ENCODE measurements at regions not wholly inside any gene's neighbourhood (a gene's known extent, or its start where the extent isn't known, plus 50 kb on each side); places are given as distances from the start of the nearest gene placed in this dataset. TPM values are rescaled to one million over a fixed set of nuclear protein-coding genes. Genes with fewer than 3 reads are reported as not detected.

DNA sequence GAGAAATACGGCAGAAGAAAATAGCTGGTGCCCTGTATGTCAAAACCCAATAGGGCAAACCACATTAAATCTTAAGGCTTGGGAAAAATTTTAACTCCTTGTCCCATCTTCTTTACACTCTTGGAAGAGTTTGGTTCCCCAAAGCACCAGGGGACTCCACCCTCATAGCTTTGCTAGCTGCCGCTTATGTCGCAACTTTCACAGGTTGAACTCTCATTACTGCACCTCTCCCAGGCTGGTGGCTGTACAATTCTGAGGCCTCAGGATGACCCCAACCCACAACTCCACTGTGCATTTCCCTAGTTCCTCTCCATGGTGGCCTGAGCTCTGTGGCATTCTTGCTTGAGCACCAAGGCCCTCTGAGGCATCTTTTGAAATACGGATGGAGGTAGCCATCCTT, 1478.8 kb downstream of the FAM133A start:
- H4K20me1 ChIP-seq (ENCODE audit: insufficient read depth, low read length), result no peaks in the 10 kb centered on the region
- no peaks in the 10 kb centered on the region for H3K4me1 ChIP-seq (ENCODE audit: insufficient read depth, low read length)
- no peak overlapping the region for H2AFZ ChIP-seq (ENCODE audit: low read length)
- no peaks in the 10 kb centered on the region for H3K36me3 ChIP-seq (ENCODE audit: insufficient read depth, low read length)
- H3K4me3 ChIP-seq (ENCODE audit: insufficient read depth, low read length), result no peak overlapping the region
- TF ChIP-seq, protein P1, sequence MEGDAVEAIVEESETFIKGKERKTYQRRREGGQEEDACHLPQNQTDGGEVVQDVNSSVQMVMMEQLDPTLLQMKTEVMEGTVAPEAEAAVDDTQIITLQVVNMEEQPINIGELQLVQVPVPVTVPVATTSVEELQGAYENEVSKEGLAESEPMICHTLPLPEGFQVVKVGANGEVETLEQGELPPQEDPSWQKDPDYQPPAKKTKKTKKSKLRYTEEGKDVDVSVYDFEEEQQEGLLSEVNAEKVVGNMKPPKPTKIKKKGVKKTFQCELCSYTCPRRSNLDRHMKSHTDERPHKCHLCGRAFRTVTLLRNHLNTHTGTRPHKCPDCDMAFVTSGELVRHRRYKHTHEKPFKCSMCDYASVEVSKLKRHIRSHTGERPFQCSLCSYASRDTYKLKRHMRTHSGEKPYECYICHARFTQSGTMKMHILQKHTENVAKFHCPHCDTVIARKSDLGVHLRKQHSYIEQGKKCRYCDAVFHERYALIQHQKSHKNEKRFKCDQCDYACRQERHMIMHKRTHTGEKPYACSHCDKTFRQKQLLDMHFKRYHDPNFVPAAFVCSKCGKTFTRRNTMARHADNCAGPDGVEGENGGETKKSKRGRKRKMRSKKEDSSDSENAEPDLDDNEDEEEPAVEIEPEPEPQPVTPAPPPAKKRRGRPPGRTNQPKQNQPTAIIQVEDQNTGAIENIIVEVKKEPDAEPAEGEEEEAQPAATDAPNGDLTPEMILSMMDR (IDR thresholded peaks at IDR 0.05; ENCODE audit: extremely low read depth, low read depth, low read length), result no peak
- no peak overlapping the region for H3K4me2 ChIP-seq (ENCODE audit: insufficient read depth, low read length)
- no peaks in the 10 kb centered on the region for H3K9me3 ChIP-seq (ENCODE audit: low read depth, low read length)
- no peak overlapping the region for H3K27ac ChIP-seq (ENCODE audit: low read depth, low read length)
- DNase-seq (ENCODE audit: insufficient read length, low spot score, missing footprints), result no peak
- no peaks in the 10 kb centered on the region for H3K27me3 ChIP-seq (ENCODE audit: insufficient read depth, low read length)
- no peaks in the 10 kb centered on the region for H3K79me2 ChIP-seq (ENCODE audit: insufficient read depth, low read length)

DNA sequence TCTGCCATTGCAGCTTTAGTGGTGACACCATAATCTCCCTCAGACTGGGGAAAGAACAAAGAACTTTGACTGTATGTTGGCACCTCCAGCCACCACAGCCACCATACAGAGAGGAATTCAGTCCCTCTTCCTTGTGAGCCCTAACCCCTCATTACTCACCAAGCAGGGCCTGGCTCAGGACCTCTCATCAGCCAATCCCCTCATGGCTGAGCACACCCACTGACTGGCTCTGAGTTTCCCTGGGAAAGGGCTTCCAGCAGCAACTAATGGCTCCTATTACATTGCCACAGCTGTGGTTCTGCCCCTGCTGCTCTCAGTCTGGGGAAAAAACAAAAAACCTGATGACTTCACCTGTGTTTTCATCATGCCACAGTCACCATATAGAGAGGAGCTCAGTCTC, 1482.6 kb downstream of the FAM133A start:
- no peak for DNase-seq (ENCODE audit: insufficient read length, low spot score, missing footprints)
- TF ChIP-seq, protein P1 (IDR thresholded peaks at IDR 0.05; ENCODE audit: extremely low read depth, low read depth, low read length), result no peak
- no peaks in the 10 kb centered on the region for H3K4me1 ChIP-seq (ENCODE audit: insufficient read depth, low read length)
- H3K4me3 ChIP-seq (ENCODE audit: insufficient read depth, low read length), result no peak overlapping the region
- no peak overlapping the region for H3K27ac ChIP-seq (ENCODE audit: low read depth, low read length)
- no peaks in the 10 kb centered on the region for H3K79me2 ChIP-seq (ENCODE audit: insufficient read depth, low read length)
- no peaks in the 10 kb centered on the region for H4K20me1 ChIP-seq (ENCODE audit: insufficient read depth, low read length)
- H3K9me3 ChIP-seq (ENCODE audit: low read depth, low read length), result no peaks in the 10 kb centered on the region
- no peaks in the 10 kb centered on the region for H3K36me3 ChIP-seq (ENCODE audit: insufficient read depth, low read length)
- H3K4me2 ChIP-seq (ENCODE audit: insufficient read depth, low read length), result no peak overlapping the region
- H2AFZ ChIP-seq (ENCODE audit: low read length), result no peak overlapping the region
- H3K27me3 ChIP-seq (ENCODE audit: insufficient read depth, low read length), result no peaks in the 10 kb centered on the region

Small RNAs in the stretch of these regions (small RNA-seq; reads per million reads assigned to genes)
- not detected for gene MIR548M
